H1 (cell line): ENCODE measurements at regions not wholly inside any gene's neighbourhood (a gene's known extent, or its start where the extent isn't known, plus 50 kb on each side); places are given as distances from the start of the nearest gene placed in this dataset.

Experiments
- CTCF ChIA-PET: fragments of 300-600 bp; sonication (Branson Sonifier 250); formaldehyde crosslinking; loops from one replicate; lab custom pipeline; 2021; ENCODE audit not compliant: partially characterized antibody; lab: Charles Lee
- POLR2A ChIA-PET: fragments of 300-600 bp; sonication (Branson Sonifier 250); formaldehyde crosslinking; loops from one replicate; lab custom pipeline; 2021; ENCODE audit warnings: inconsistent platforms; ENCODE audit not compliant: partially characterized antibody; lab: Charles Lee
- DNase-seq, 2 experiments: peaks; one replicate each; pipeline versions ENCODE4 v3.0.0 to v3.0.0-alpha.2; 2010 to 2022; ENCODE audit warnings: low spot score in 2 of 2, low read depth in 1 of 2, mixed read lengths in 1 of 2
- FAIRE-seq: peaks from 2 replicates; lab custom pipeline; 2011; peaks lifted over from hg19 to GRCh38; lab: Jason Lieb, UNC
- H2AFZ ChIP-seq: 2 replicates; pipeline ENCODE4 v1.8.1; 2012; ENCODE audit warnings: low read length, inconsistent platforms
- H2AK5ac ChIP-seq: 2 replicates; pipeline ENCODE4 v1.6.1; 2013; ENCODE audit warnings: low read depth, low read length
- H2BK120ac ChIP-seq: replicated peaks from 2 replicates; pipeline ENCODE3; 2013; ENCODE audit warnings: low read depth, low read length, inconsistent platforms
- H2BK12ac ChIP-seq: 2 replicates; pipeline ENCODE4 v1.6.1; 2013; ENCODE audit warnings: low read depth, low read length
- H2BK15ac ChIP-seq: 2 replicates; pipeline ENCODE4 v1.6.1; 2013; ENCODE audit warnings: low read length
- H2BK20ac ChIP-seq: 2 replicates; pipeline ENCODE4 v1.6.1; 2013; ENCODE audit warnings: low read length
- H2BK5ac ChIP-seq: 2 replicates; pipeline ENCODE4 v1.6.1; 2013; ENCODE audit warnings: low read depth, low read length
- H3K14ac ChIP-seq: 2 replicates; pipeline ENCODE4 v1.6.1; 2013; ENCODE audit warnings: inconsistent platforms; ENCODE audit not compliant: insufficient read length
- H3K18ac ChIP-seq: 2 replicates; pipeline ENCODE4 v1.6.1; 2013; ENCODE audit warnings: low read length; ENCODE audit errors: extremely low read depth
- H3K23ac ChIP-seq: 2 replicates; pipeline ENCODE4 v1.6.1; 2013; ENCODE audit warnings: inconsistent platforms; ENCODE audit not compliant: insufficient read length
- H3K23me2 ChIP-seq: 2 replicates; pipeline ENCODE4 v1.6.1; 2013; ENCODE audit warnings: low read depth, low read length
- H3K27ac ChIP-seq: 2 replicates; pipeline ENCODE4 v1.6.1; 2011; ENCODE audit warnings: low read depth, low read length, inconsistent platforms
- H3K27me3 ChIP-seq, 4 experiments: replicated peaks in 1 of 4; 1 replicate in 1 of 4; 2 replicates in 3 of 4; pipeline versions ENCODE4 v1.6.1 to v1.8.1; 2011 to 2013; ENCODE audit warnings: low read length in 3 of 4, mild to moderate bottlenecking in 3 of 4, inconsistent platforms in 2 of 4, mixed read lengths in 2 of 4, moderate library complexity in 1 of 4; ENCODE audit not compliant: control insufficient read depth in 3 of 4, insufficient read depth in 3 of 4; ENCODE audit errors: extremely low read depth in 1 of 4
- H3K36me3 ChIP-seq, 4 experiments: 2 replicates each; pipeline versions ENCODE4 v1.6.1 to v1.8.1; 2011 to 2013; ENCODE audit warnings: mild to moderate bottlenecking in 4 of 4, low read length in 3 of 4, moderate library complexity in 2 of 4, control low read depth in 1 of 4, inconsistent platforms in 1 of 4; ENCODE audit not compliant: insufficient read depth in 4 of 4, control insufficient read depth in 2 of 4
- H3K4ac ChIP-seq: replicated peaks from 2 replicates; pipeline ENCODE3; 2013; ENCODE audit warnings: low read length, low read depth, mixed read lengths, inconsistent platforms; ENCODE audit not compliant: insufficient read length
- H3K4me1 ChIP-seq, 4 experiments: replicated peaks in 1 of 4; 1 replicate in 1 of 4; 2 replicates in 3 of 4; pipeline versions ENCODE4 v1.6.1 to v1.8.1; 2011 to 2013; ENCODE audit warnings: low read length in 3 of 4, inconsistent platforms in 2 of 4, mixed read lengths in 1 of 4; ENCODE audit not compliant: insufficient read depth in 4 of 4, control insufficient read depth in 3 of 4
- H3K4me2 ChIP-seq, 2 experiments: 2 replicates each; pipeline versions ENCODE4 v1.6.1 to v1.8.1; 2011 to 2013; ENCODE audit warnings: low read depth in 2 of 2, low read length in 2 of 2, control low read depth in 1 of 2, inconsistent platforms in 1 of 2, mild to moderate bottlenecking in 1 of 2; ENCODE audit not compliant: insufficient read depth in 1 of 2
- H3K4me3 ChIP-seq, 4 experiments: fragments of 200-600, 300-600 bp in 1 of 4; sonication (generic), shearing (Covaris generic), sonication (Bioruptor Twin) in 1 of 4; 2 replicates each; pipeline versions ENCODE4 v1.5.1 to v1.8.1; 2011 to 2016; ENCODE audit warnings: low read length in 4 of 4, low read depth in 3 of 4, control low read depth in 2 of 4, inconsistent platforms in 2 of 4, mild to moderate bottlenecking in 2 of 4, mixed read lengths in 1 of 4, moderate library complexity in 1 of 4; ENCODE audit not compliant: insufficient read depth in 2 of 4; ENCODE audit errors: extremely low read depth in 1 of 4
- H3K56ac ChIP-seq: replicated peaks from 2 replicates; pipeline ENCODE3; 2013; ENCODE audit warnings: low read depth, mild to moderate bottlenecking, mixed read lengths, low read length, inconsistent platforms; ENCODE audit not compliant: insufficient read length
- H3K79me1 ChIP-seq: 2 replicates; pipeline ENCODE4 v1.6.1; 2013; ENCODE audit warnings: low read depth, low read length, control low read depth
- H3K79me2 ChIP-seq, 2 experiments: 2 replicates each; pipeline versions ENCODE4 v1.6.1 to v1.8.1; 2012 to 2013; ENCODE audit warnings: low read length in 2 of 2, mild to moderate bottlenecking in 2 of 2, inconsistent platforms in 1 of 2; ENCODE audit not compliant: insufficient read depth in 2 of 2, control insufficient read depth in 1 of 2
- H3K9ac ChIP-seq, 4 experiments: replicated peaks in 1 of 4; 1 replicate in 1 of 4; 2 replicates in 3 of 4; pipeline versions ENCODE4 v1.6.1 to v1.8.1; 2011 to 2013; ENCODE audit warnings: low read depth in 3 of 4, low read length in 3 of 4, control low read depth in 2 of 4, mild to moderate bottlenecking in 2 of 4, moderate library complexity in 2 of 4, inconsistent platforms in 1 of 4; ENCODE audit errors: extremely low read depth in 1 of 4
- H3K9me3 ChIP-seq, 2 experiments: 2 replicates each; pipeline versions ENCODE4 v1.6.1 to v1.8.1; 2012 to 2013; ENCODE audit warnings: mild to moderate bottlenecking in 2 of 2, moderate library complexity in 2 of 2, control low read depth in 1 of 2, inconsistent platforms in 1 of 2, low read depth in 1 of 2, low read length in 1 of 2, mixed read lengths in 1 of 2; ENCODE audit not compliant: insufficient read depth in 2 of 2
- H4K20me1 ChIP-seq, 2 experiments: replicated peaks in 1 of 2; 2 replicates each; pipeline versions ENCODE3 to v1.8.1; 2011 to 2013; ENCODE audit warnings: inconsistent platforms in 2 of 2, low read length in 2 of 2, mild to moderate bottlenecking in 1 of 2; ENCODE audit not compliant: insufficient read depth in 2 of 2, control insufficient read depth in 1 of 2
- H4K5ac ChIP-seq: 2 replicates; pipeline ENCODE4 v1.6.1; 2013; ENCODE audit warnings: low read length, low read depth, mixed read lengths, inconsistent platforms; ENCODE audit not compliant: insufficient read length
- H4K8ac ChIP-seq: 2 replicates; pipeline ENCODE4 v1.8.0; 2013; ENCODE audit warnings: mild to moderate bottlenecking, moderate library complexity, low read length, inconsistent platforms; ENCODE audit not compliant: insufficient read depth; ENCODE audit errors: extremely low read depth
- H4K91ac ChIP-seq: replicated peaks from 2 replicates; pipeline ENCODE3; 2013; ENCODE audit warnings: low read length, mixed read lengths, inconsistent platforms; ENCODE audit not compliant: insufficient read length
- CHD7 ChIP-seq: fragments of 300-600 bp; sonication (generic); IDR thresholded peaks from 2 replicates; pipeline ENCODE4 v1.7.1; 2012; ENCODE audit warnings: low read length, moderate library complexity, mild to moderate bottlenecking, inconsistent platforms; ENCODE audit not compliant: insufficient replicate concordance
- WGBS, 2 experiments: shearing (Covaris generic) in 1 of 2; methylation state at CpG; one replicate each; pipeline versions ENCODE4 v1.1.6 to v1.1.7; 2013 to 2015; ENCODE audit warnings: low lambda C conversion rate in 2 of 2, mixed read lengths in 2 of 2, inconsistent platforms in 1 of 2, low coverage in 1 of 2, missing lambda C conversion rate in 1 of 2; ENCODE audit not compliant: insufficient replicate concordance in 2 of 2, insufficient coverage in 1 of 2, insufficient read length in 1 of 2; ENCODE audit errors: extremely low coverage in 1 of 2, missing lambda C conversion rate in 1 of 2; 5-methylcytosine and 5-hydroxymethylcytosine counted together

DNA sequence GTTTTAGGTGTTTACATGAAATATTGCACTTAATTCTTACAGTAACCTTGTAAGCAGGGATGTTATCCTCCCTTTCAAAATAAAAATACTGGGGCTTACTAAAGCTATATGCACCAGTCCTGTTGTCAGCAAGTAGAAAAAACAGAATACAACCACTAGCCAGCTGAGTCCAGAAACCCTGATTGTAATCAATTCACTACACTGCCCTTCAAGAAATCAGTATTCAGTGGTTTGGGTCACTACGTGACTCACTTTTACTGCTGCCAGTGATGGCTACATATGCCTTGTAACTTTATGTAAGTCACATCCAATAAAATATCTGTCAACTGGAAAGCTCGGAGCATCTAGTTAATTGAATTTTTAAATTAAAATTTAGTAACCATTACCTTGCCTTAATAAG lies 376.3 kb upstream of the DEPDC1 start:
- Histone ChIP-seq H4K8ac (no peak overlapping the region), H3K4ac (no peak overlapping the region), H3K18ac (no peak overlapping the region), H3K9ac (no peak overlapping the region), H3K27me3 (no peaks in the 10 kb centered on the region), H2BK15ac (no peak overlapping the region), H3K36me3 (no peaks in the 10 kb centered on the region), H4K91ac (no peak overlapping the region), H2AFZ (no peak overlapping the region), H3K4me1 (no peaks in the 10 kb centered on the region), H3K4me2 (no peak overlapping the region), H3K23me2 (no peaks in the 10 kb centered on the region), H2BK5ac (no peak overlapping the region), H4K5ac (no peak overlapping the region), H3K27ac (no peak overlapping the region), H2AK5ac (no peak overlapping the region), H2BK12ac (no peak overlapping the region), H2BK20ac (no peak overlapping the region), H2BK120ac (no peak overlapping the region), H3K4me3 (no peak overlapping the region), H3K79me1 (no peaks in the 10 kb centered on the region), H3K79me2 (no peaks in the 10 kb centered on the region), H3K14ac (no peak overlapping the region), H3K9me3 (peaks cover 0 to 6% of the 10 kb centered on the region in 2 experiments; a peak in 1 of 4 replicates), H3K23ac (no peak overlapping the region), H3K56ac (no peak overlapping the region), H4K20me1 (no peaks in the 10 kb centered on the region)
- no peak for DNase-seq
- WGBS, 2 experiments: 94% methylated on average over 2 of the region's 2 CpGs; no CpG with 5 or more reads in 1 of the 2 experiments
- ChIA-PET POLR2A (no interaction called here), CTCF (no interaction called here)
- no peak for FAIRE-seq
- TF ChIP-seq CHD7: no peak
